Hematopoietic multipotent progenitor cell treated with erythropoietin and hydrocortisone succinate and interleukin-3 and kit ligand, for 15 days (in vitro differentiated cells): ENCODE measurements at regions not wholly inside any gene's neighbourhood (a gene's known extent, or its start where the extent isn't known, plus 50 kb on each side); places are given as distances from the start of the nearest gene placed in this dataset.

ENCODE experiments used
- DNase-seq: peaks from one replicate; pipeline ENCODE4 v3.0.0-alpha.2; 2015; ENCODE audit warnings: low spot score

GRCh38 chr1:57492586-57493226, 68.8 kb upstream of the DAB1 start:
- DNase-seq, result no peak

DNA sequence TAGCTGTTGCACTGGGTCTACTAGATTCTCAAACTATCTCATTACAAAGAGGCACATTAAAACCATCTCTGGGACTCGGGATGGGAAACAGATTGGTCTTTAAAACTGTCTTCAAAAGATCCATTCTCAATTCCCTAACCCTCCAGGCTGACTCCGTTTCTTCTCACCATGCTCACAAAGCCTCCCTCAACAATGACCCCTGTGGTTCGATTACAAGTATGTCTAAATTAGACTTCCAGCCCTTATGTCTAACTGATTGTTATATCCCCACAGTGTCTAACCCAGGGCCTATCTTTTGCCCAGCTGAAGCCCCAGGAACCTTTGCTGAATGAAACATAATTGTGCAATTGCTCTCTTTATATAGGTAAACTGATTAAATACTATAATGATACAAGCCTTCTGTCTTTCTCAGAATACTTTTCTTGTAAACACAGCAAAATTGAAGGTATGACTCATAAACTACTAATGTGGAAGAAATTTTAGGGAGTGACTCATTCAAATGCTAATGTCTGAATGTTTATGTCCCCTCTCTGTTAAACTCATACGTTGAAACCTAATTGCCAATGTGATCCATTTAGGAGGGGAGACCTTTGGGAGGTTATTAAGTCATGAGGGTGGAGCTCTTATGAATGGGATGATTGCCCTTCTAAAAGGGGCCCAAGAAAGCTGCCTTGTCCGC, 65.6 kb upstream of the DAB1 start:
- no peak for DNase-seq

- no peak for DNase-seq
Observed at GRCh38 chr1:57485643-57486042, 61.8 kb upstream of the DAB1 start.

DNA sequence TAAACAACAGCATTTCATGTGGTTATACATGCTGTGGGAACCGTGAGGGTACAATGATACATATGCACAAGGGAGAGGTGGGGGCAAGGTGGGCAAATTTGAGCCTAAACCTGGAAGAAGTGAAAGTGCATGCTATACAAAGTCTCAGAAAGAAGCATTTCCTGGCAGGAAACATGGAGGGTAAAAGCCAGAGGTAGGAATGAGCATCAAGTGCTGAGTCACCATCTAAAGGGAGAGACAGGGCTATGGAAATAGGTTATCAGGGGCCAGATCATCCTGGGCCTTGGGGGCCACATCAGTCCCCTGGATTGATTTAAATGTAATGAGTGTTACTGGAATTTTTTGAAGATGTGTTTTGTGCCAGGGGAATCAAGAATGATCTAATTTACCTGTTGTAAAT, 60.1 kb upstream of the DAB1 start:
- DNase-seq, result no peak

- no peak for DNase-seq
Observed at GRCh38 chr1:57479471-57479870, 55.6 kb upstream of the DAB1 start.

DNA sequence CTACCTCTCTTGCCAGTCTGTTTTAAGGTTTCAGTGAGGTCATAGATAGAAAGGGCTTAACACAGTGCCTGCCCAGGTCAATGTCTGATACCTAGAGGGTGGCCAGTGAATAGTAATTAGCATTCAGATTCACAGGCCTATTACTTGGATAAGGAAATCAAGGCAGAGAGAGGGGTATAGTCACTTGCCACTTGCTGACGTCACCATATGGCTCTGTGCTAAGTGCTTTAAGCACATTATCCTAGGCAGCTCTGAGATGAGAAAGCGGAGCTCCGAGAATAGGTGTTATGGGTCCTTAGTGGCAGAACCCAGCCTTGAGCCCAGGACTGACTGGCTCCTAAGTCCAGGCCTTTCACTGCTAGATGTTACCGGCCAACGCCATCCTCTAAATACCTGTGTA, 51.5 kb upstream of the DAB1 start:
- DNase-seq, result no peak

DNA sequence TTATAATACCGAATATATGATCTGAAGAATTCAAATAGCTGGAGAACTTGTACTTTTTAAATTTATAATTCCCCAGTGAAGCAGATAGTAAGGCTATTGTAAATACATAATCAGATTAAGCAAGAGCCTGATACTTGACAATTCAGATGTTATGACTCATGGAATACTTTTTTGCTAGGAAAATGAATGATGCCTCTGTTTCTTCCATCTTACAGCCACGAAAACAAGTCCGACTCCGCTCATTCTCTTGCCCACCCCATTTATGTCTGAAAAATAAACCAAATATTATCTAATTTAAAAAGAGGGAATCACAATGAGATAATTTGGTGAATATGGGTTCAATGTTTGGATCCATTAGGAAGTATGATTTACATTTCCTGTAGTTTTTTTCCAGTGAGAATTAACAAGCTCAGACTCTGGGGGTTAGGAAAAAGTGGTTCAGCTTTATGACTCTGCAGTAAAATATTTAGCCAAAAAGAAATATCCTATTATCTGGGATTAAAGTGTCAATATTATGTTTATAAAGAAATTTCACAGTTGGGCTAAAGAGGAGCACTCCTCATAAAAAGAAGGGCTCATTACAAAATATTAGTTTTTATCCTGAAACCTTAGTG, 50.4 kb upstream of the DAB1 start:
- no peak for DNase-seq
